ENCODE measurements at regions not wholly inside any gene's neighbourhood (a gene's known extent, or its start where the extent isn't known, plus 50 kb on each side); places are given as distances from the start of the nearest gene placed in this dataset.

DNA sequence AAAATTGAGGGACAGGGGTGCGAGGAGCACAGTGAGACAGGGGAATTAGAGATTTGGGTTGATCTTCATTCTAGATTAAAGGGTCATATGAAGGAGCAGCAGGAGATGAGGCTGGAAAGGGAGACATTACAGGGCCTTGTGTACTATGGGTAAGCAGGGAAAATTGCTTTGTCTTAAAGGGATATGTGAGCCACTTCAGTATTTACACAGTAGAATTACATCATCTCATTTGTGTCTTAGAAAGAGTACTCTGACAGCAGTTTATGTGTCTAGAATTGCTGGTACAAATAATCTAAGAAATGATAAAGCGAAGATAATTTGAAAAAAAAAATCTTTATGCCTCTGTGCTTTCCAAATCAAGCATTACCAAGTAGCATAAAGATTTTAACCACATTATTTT lies 287.0 kb upstream of the ARRDC3 start:
- H3K9me3 ChIP-seq, result no peaks in the 10 kb centered on the region
- H3K36me3 ChIP-seq, result no peaks in the 10 kb centered on the region
- intact Hi-C loops (cut with DNase I; ENCODE audit: low total_unique reads), result no loop called here
- TF ChIP-seq, protein P1, sequence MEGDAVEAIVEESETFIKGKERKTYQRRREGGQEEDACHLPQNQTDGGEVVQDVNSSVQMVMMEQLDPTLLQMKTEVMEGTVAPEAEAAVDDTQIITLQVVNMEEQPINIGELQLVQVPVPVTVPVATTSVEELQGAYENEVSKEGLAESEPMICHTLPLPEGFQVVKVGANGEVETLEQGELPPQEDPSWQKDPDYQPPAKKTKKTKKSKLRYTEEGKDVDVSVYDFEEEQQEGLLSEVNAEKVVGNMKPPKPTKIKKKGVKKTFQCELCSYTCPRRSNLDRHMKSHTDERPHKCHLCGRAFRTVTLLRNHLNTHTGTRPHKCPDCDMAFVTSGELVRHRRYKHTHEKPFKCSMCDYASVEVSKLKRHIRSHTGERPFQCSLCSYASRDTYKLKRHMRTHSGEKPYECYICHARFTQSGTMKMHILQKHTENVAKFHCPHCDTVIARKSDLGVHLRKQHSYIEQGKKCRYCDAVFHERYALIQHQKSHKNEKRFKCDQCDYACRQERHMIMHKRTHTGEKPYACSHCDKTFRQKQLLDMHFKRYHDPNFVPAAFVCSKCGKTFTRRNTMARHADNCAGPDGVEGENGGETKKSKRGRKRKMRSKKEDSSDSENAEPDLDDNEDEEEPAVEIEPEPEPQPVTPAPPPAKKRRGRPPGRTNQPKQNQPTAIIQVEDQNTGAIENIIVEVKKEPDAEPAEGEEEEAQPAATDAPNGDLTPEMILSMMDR (IDR thresholded peaks at IDR 0.05 in 4 of 5, conservative IDR thresholded peaks at IDR 0.05 in 1 of 5), result no peak
- no peak overlapping the region for H3K27ac ChIP-seq
- ATAC-seq (no peak), DNase-seq (no peak)
- no peaks in the 10 kb centered on the region for H3K4me1 ChIP-seq
- no peak overlapping the region for H3K4me3 ChIP-seq
- in situ Hi-C loops (cut with MboI; ENCODE audit: low sequenced_read_pairs in 4 of 4), result no loop called here
- no peaks in the 10 kb centered on the region for H3K27me3 ChIP-seq

DNA sequence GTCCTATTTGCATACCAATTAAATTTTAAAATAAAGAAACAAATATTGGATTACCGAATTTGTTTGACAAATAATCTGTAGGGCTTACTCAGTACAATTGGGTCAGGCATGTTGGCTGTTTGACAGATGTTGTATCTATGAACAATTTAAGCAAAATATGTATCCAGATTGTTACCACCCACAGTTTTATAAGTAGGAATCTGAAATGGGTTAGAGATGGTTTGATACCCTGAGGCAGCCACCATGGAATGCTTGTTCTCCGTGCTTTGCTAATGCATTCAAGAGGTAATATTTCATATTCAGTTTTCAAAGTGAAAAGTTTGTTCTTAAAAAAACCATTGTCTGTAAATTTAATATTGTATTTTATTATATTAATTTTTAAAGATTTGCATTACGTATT lies 285.1 kb upstream of the ARRDC3 start:
- DNase-seq, result no peak
- Histone ChIP-seq H3K9me3 (no peaks in the 10 kb centered on the region), H3K27me3 (no peaks in the 10 kb centered on the region), H3K4me3 (no peak overlapping the region), H3K36me3 (no peaks in the 10 kb centered on the region), H3K27ac (no peak overlapping the region), H3K4me1 (no peaks in the 10 kb centered on the region)
- intact Hi-C loops (cut with DNase I; ENCODE audit: low total_unique reads) (no loop called here), in situ Hi-C loops (cut with MboI; ENCODE audit: low sequenced_read_pairs in 4 of 4) (no loop called here)
- no peak for TF ChIP-seq POLR2A (IDR thresholded peaks at IDR 0.05)
- TF ChIP-seq, protein P1 (IDR thresholded peaks at IDR 0.05 in 4 of 5, conservative IDR thresholded peaks at IDR 0.05 in 1 of 5), result no peak
- no peak for ATAC-seq

DNA sequence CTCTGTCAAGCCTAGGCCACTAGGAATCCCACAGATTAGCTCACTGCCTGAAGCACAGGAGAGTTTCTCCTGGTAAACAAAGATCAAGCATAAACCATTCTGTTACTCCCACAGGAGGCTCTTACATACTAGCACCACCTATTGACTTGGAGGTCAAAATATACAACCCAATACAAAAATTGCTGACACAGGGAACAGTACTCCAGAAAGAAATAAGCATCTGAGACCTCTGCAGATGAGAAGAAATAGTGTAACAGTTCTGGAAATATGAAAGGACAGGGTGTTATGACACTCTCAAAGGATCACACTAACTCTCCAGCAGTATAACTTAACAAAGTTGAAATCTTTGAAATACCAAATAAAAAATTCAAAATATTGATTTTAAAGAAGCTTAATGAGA lies 269.6 kb upstream of the ARRDC3 start:
- no peaks in the 10 kb centered on the region for H3K36me3 ChIP-seq
- ATAC-seq, result no peak
- intact Hi-C loops (cut with DNase I; ENCODE audit: low total_unique reads) (no loop called here), in situ Hi-C loops (cut with MboI; ENCODE audit: low sequenced_read_pairs in 4 of 4) (no loop called here)
- no peak overlapping the region for H3K4me3 ChIP-seq
- TF ChIP-seq POLR2A (IDR thresholded peaks at IDR 0.05), result no peak
- TF ChIP-seq, protein P1 (IDR thresholded peaks at IDR 0.05 in 4 of 5, conservative IDR thresholded peaks at IDR 0.05 in 1 of 5), result no peak
- no peaks in the 10 kb centered on the region for H3K9me3 ChIP-seq
- no peaks in the 10 kb centered on the region for H3K27me3 ChIP-seq
- H3K4me1 ChIP-seq, result no peaks in the 10 kb centered on the region
- no peak for DNase-seq
- H3K27ac ChIP-seq, result no peak overlapping the region

DNA sequence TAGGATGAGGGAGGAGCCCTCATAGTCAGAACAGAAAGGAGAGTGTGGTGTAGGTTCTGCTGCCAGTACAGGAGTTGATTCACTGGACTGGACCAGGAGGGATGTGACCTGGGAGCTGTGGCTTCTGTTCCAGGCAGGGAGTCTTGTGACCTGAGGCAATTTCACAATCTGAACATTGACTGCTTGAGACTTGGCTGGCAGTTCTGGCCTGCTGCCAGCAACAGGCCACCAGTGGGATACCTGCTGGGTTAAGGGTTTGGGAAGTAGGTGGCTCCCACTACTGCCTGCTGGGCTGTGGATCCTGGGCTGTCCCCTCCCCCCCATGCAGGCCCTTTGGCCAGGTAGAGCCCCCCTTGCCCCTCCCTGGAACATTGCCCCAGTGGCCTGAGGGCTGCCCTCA lies 268.6 kb upstream of the ARRDC3 start:
- no peak for DNase-seq
- no peak overlapping the region for H3K27ac ChIP-seq
- no peak for ATAC-seq
- TF ChIP-seq, protein P1 (IDR thresholded peaks at IDR 0.05 in 4 of 5, conservative IDR thresholded peaks at IDR 0.05 in 1 of 5), result no peak
- no peak for TF ChIP-seq POLR2A (IDR thresholded peaks at IDR 0.05)
- in situ Hi-C loops (cut with MboI; ENCODE audit: low sequenced_read_pairs in 4 of 4), result no loop called here
- no peaks in the 10 kb centered on the region for H3K36me3 ChIP-seq
- H3K4me1 ChIP-seq, result no peaks in the 10 kb centered on the region
- H3K4me3 ChIP-seq, result no peak overlapping the region
- intact Hi-C loops (cut with DNase I; ENCODE audit: low total_unique reads), result no loop called here
- no peaks in the 10 kb centered on the region for H3K9me3 ChIP-seq
- H3K27me3 ChIP-seq, result no peaks in the 10 kb centered on the region

DNA sequence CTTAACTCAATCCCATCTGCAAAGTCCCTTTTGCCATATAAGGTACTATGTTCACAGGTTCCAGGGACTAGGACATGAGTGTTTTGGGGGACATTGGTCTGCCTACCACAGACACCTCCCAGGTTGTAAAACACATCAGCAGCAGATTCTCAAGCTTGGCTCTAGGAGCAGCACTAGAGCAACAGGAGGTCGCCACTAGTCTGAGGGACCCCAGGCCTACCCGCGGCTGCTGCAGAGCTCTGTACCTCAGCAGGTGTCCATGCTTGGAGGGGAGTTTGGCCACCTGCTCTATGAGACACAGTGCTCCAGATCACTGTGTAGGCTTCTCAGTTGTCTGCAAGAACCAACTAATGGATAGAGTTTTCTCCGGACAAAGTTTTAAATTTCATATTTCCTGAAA lies 262.2 kb upstream of the ARRDC3 start:
- Histone ChIP-seq H3K36me3 (no peaks in the 10 kb centered on the region), H3K4me1 (no peaks in the 10 kb centered on the region), H3K4me3 (no peak overlapping the region), H3K27me3 (no peaks in the 10 kb centered on the region), H3K27ac (no peak overlapping the region), H3K9me3 (no peaks in the 10 kb centered on the region)
- DNase-seq (no peak), ATAC-seq (no peak)
- in situ Hi-C loops (cut with MboI; ENCODE audit: low sequenced_read_pairs in 4 of 4) (no loop called here), intact Hi-C loops (cut with DNase I; ENCODE audit: low total_unique reads) (no loop called here)
- no peak for TF ChIP-seq POLR2A (IDR thresholded peaks at IDR 0.05)
- TF ChIP-seq, protein P1 (IDR thresholded peaks at IDR 0.05 in 4 of 5, conservative IDR thresholded peaks at IDR 0.05 in 1 of 5), result no peak
